Right lobe of liver (tissue), 4 donors: ENCODE measurements at regions not wholly inside any gene's neighbourhood (a gene's known extent, or its start where the extent isn't known, plus 50 kb on each side); places are given as distances from the start of the nearest gene placed in this dataset.

ENCODE experiments used
- POLR2A ChIP-seq: fragments of 450-650 bp; IDR thresholded peaks from one replicate; pipeline ENCODE4 v1.6.1; 2017; ENCODE audit warnings: antibody characterized with exemption, mild to moderate bottlenecking
- TF ChIP-seq, protein P1 (sequence below), 4 donors: fragments of 200-600 bp in 3 of 4; fragments of 450-650 bp in 1 of 4; IDR thresholded peaks; one replicate each; pipeline versions ENCODE4 v1.5.1 to v1.8.0; 2016 to 2022; ENCODE audit warnings: antibody characterized with exemption in 4 of 4, mild to moderate bottlenecking in 2 of 4
- donor health status: DM: no; HTN: no; CAD: no.
- donor health status: DM: no; HTN: no; CAD: no.
- donor health status: DM: no; HTN: yes; CAD: no.

DNA sequence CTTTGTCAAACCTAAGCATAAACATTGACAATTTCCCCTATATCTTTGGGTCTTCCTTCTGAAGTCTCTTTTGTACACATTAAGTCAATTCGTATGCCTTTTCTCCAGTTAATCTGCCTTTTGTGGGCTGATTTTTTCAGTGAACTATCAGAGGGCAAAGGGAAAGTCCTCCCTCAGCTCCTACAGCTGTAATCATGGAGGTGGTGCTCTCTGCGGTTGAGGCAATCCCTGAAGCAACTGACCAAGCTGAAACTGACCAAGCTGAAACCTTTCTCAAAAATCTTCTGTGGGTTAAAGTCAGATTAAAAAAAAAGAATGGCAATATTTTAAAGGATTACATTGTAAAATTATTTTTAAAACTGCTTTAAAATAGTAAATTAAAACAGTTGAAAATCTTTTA, 105.8 kb upstream of the DNAJC10 start:
- TF ChIP-seq POLR2A: no peak
- TF ChIP-seq, protein P1, sequence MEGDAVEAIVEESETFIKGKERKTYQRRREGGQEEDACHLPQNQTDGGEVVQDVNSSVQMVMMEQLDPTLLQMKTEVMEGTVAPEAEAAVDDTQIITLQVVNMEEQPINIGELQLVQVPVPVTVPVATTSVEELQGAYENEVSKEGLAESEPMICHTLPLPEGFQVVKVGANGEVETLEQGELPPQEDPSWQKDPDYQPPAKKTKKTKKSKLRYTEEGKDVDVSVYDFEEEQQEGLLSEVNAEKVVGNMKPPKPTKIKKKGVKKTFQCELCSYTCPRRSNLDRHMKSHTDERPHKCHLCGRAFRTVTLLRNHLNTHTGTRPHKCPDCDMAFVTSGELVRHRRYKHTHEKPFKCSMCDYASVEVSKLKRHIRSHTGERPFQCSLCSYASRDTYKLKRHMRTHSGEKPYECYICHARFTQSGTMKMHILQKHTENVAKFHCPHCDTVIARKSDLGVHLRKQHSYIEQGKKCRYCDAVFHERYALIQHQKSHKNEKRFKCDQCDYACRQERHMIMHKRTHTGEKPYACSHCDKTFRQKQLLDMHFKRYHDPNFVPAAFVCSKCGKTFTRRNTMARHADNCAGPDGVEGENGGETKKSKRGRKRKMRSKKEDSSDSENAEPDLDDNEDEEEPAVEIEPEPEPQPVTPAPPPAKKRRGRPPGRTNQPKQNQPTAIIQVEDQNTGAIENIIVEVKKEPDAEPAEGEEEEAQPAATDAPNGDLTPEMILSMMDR (IDR thresholded peaks at IDR 0.05): no peak
